ENCODE measurements at regions not wholly inside any gene's neighbourhood (a gene's known extent, or its start where the extent isn't known, plus 50 kb on each side); places are given as distances from the start of the nearest gene placed in this dataset.

GRCh38 chr11:116643521-116643920 lies 129.3 kb downstream of the BUD13 start (continued):
- TF ChIP-seq, protein P1, sequence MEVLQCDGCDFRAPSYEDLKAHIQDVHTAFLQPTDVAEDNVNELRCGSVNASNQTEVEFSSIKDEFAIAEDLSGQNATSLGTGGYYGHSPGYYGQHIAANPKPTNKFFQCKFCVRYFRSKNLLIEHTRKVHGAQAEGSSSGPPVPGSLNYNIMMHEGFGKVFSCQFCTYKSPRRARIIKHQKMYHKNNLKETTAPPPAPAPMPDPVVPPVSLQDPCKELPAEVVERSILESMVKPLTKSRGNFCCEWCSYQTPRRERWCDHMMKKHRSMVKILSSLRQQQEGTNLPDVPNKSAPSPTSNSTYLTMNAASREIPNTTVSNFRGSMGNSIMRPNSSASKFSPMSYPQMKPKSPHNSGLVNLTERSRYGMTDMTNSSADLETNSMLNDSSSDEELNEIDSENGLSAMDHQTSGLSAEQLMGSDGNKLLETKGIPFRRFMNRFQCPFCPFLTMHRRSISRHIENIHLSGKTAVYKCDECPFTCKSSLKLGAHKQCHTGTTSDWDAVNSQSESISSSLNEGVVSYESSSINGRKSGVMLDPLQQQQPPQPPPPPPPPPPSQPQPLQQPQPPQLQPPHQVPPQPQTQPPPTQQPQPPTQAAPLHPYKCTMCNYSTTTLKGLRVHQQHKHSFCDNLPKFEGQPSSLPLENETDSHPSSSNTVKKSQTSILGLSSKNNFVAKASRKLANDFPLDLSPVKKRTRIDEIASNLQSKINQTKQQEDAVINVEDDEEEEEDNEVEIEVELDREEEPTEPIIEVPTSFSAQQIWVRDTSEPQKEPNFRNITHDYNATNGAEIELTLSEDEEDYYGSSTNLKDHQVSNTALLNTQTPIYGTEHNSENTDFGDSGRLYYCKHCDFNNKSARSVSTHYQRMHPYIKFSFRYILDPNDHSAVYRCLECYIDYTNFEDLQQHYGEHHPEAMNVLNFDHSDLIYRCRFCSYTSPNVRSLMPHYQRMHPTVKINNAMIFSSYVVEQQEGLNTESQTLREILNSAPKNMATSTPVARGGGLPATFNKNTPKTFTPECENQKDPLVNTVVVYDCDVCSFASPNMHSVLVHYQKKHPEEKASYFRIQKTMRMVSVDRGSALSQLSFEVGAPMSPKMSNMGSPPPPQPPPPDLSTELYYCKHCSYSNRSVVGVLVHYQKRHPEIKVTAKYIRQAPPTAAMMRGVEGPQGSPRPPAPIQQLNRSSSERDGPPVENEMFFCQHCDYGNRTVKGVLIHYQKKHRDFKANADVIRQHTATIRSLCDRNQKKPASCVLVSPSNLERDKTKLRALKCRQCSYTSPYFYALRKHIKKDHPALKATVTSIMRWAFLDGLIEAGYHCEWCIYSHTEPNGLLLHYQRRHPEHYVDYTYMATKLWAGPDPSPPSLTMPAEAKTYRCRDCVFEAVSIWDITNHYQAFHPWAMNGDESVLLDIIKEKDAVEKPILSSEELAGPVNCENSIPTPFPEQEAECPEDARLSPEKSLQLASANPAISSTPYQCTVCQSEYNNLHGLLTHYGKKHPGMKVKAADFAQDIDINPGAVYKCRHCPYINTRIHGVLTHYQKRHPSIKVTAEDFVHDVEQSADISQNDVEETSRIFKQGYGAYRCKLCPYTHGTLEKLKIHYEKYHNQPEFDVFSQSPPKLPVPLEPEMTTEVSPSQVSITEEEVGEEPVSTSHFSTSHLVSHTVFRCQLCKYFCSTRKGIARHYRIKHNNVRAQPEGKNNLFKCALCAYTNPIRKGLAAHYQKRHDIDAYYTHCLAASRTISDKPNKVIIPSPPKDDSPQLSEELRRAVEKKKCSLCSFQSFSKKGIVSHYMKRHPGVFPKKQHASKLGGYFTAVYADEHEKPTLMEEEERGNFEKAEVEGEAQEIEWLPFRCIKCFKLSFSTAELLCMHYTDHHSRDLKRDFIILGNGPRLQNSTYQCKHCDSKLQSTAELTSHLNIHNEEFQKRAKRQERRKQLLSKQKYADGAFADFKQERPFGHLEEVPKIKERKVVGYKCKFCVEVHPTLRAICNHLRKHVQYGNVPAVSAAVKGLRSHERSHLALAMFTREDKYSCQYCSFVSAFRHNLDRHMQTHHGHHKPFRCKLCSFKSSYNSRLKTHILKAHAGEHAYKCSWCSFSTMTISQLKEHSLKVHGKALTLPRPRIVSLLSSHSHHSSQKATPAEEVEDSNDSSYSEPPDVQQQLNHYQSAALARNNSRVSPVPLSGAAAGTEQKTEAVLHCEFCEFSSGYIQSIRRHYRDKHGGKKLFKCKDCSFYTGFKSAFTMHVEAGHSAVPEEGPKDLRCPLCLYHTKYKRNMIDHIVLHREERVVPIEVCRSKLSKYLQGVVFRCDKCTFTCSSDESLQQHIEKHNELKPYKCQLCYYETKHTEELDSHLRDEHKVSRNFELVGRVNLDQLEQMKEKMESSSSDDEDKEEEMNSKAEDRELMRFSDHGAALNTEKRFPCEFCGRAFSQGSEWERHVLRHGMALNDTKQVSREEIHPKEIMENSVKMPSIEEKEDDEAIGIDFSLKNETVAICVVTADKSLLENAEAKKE (CRISPR knock-in tag; IDR thresholded peaks at IDR 0.05): no peak
- TF ChIP-seq, protein P2, sequence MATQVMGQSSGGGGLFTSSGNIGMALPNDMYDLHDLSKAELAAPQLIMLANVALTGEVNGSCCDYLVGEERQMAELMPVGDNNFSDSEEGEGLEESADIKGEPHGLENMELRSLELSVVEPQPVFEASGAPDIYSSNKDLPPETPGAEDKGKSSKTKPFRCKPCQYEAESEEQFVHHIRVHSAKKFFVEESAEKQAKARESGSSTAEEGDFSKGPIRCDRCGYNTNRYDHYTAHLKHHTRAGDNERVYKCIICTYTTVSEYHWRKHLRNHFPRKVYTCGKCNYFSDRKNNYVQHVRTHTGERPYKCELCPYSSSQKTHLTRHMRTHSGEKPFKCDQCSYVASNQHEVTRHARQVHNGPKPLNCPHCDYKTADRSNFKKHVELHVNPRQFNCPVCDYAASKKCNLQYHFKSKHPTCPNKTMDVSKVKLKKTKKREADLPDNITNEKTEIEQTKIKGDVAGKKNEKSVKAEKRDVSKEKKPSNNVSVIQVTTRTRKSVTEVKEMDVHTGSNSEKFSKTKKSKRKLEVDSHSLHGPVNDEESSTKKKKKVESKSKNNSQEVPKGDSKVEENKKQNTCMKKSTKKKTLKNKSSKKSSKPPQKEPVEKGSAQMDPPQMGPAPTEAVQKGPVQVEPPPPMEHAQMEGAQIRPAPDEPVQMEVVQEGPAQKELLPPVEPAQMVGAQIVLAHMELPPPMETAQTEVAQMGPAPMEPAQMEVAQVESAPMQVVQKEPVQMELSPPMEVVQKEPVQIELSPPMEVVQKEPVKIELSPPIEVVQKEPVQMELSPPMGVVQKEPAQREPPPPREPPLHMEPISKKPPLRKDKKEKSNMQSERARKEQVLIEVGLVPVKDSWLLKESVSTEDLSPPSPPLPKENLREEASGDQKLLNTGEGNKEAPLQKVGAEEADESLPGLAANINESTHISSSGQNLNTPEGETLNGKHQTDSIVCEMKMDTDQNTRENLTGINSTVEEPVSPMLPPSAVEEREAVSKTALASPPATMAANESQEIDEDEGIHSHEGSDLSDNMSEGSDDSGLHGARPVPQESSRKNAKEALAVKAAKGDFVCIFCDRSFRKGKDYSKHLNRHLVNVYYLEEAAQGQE (IDR thresholded peaks at IDR 0.05; ENCODE audit: unreplicated experiment): no peak
- no peak for TF ChIP-seq ZNF331 (CRISPR knock-in tag; IDR thresholded peaks at IDR 0.05; ENCODE audit: low read depth)

- 0 out of 2 replicates have a peak, but pooled peaks cover 2% of the 10 kb centered on the region for H4K20me1 ChIP-seq (replicated peaks; ENCODE audit: insufficient read depth)
- H3K27me3 ChIP-seq (ENCODE audit: insufficient read depth): no peaks in the 10 kb centered on the region
- Mint-ChIP-seq H3K27me3 (ENCODE audit: insufficient read depth, low read depth, poor library complexity) (peaks cover 1% of the 10 kb centered on the region), H3K27ac (no peak overlapping the region), H3K36me3 (ENCODE audit: low read depth) (no peaks in the 10 kb centered on the region), H3K9me3 (no peaks in the 10 kb centered on the region), H3K4me1 (peaks cover 9% of the 10 kb centered on the region), H3K4me3 (no peak overlapping the region)
- no peak for ATAC-seq
- no peak overlapping the region for H3K27ac ChIP-seq (ENCODE audit: low read depth)
- no peaks in the 10 kb centered on the region for H3K9me2 ChIP-seq (ENCODE audit: insufficient read depth)
- no peak for DNase-seq (ENCODE audit: low spot score)
- H3K4me3 ChIP-seq: no peak overlapping the region
- H3F3A ChIP-seq (replicated peaks; ENCODE audit: low read depth): no peaks in the 10 kb centered on the region
- no peaks in the 10 kb centered on the region for H3K79me2 ChIP-seq (replicated peaks; ENCODE audit: insufficient read depth)
- no peak overlapping the region for H3K4me2 ChIP-seq
- no peak overlapping the region for H2AFZ ChIP-seq
- no peaks in the 10 kb centered on the region; the same call in 1 of the 2 replicates for H3K4me1 ChIP-seq (ENCODE audit: insufficient read depth)
- no peaks in the 10 kb centered on the region for H3K36me3 ChIP-seq (ENCODE audit: insufficient read depth)
- TF ChIP-seq, protein P3, sequence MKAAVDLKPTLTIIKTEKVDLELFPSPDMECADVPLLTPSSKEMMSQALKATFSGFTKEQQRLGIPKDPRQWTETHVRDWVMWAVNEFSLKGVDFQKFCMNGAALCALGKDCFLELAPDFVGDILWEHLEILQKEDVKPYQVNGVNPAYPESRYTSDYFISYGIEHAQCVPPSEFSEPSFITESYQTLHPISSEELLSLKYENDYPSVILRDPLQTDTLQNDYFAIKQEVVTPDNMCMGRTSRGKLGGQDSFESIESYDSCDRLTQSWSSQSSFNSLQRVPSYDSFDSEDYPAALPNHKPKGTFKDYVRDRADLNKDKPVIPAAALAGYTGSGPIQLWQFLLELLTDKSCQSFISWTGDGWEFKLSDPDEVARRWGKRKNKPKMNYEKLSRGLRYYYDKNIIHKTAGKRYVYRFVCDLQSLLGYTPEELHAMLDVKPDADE (IDR thresholded peaks at IDR 0.05): no peak
- no peak for TF ChIP-seq STAT1 (IDR thresholded peaks at IDR 0.05; ENCODE audit: unreplicated experiment)
Observed at GRCh38 chr11:116642902-116643301, 129.9 kb downstream of the BUD13 start.
